ENCODE measurements at regions not wholly inside any gene's neighbourhood (a gene's known extent, or its start where the extent isn't known, plus 50 kb on each side); places are given as distances from the start of the nearest gene placed in this dataset.

DNA sequence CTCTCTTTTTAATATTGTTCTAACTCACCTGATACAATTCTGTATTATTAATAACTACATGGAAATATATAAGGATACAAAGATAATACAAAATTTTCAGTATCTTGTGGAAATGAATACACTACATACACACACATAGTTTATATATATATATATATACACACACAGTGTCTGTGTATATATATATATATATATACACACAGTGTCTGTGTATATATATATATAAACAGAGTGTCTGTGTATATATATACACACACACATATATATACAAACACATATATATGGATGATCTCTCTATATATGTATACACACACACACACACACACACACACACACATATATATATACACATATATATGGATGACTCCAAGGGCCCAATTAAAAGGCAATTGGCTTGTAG, 749.1 kb downstream of the DACH1 start:
- Histone ChIP-seq H3K27me3 (ENCODE audit: control insufficient read depth, insufficient read depth, low read length) (no peaks in the 10 kb centered on the region), H3K27ac (ENCODE audit: low read depth, low read length) (no peak overlapping the region), H3K4me3 (ENCODE audit: low read depth, low read length) (no peak overlapping the region), H3K9me3 (ENCODE audit: control insufficient read depth, insufficient read depth, low read length) (no peaks in the 10 kb centered on the region; the same call in 1 of the 2 replicates)
- DNase-seq (ENCODE audit: low read depth, low spot score), result no peak
- no peak for TF ChIP-seq CTCF (IDR thresholded peaks at IDR 0.05; ENCODE audit: low read depth, low read length)
- CTCF ChIA-PET, result no interaction called here
- POLR2A ChIA-PET, result no interaction called here

- Histone ChIP-seq H3K27ac (ENCODE audit: low read depth, low read length) (no peak overlapping the region), H3K4me3 (ENCODE audit: low read depth, low read length) (no peak overlapping the region), H3K27me3 (ENCODE audit: control insufficient read depth, insufficient read depth, low read length) (no peaks in the 10 kb centered on the region), H3K9me3 (ENCODE audit: control insufficient read depth, insufficient read depth, low read length) (no peaks in the 10 kb centered on the region)
- ChIA-PET CTCF (no interaction called here), POLR2A (no interaction called here)
- no peak for DNase-seq (ENCODE audit: low read depth, low spot score)
- TF ChIP-seq CTCF (IDR thresholded peaks at IDR 0.05; ENCODE audit: low read depth, low read length), result no peak
Observed at GRCh38 chr13:71115301-71115700, 751.7 kb downstream of the DACH1 start.

DNA sequence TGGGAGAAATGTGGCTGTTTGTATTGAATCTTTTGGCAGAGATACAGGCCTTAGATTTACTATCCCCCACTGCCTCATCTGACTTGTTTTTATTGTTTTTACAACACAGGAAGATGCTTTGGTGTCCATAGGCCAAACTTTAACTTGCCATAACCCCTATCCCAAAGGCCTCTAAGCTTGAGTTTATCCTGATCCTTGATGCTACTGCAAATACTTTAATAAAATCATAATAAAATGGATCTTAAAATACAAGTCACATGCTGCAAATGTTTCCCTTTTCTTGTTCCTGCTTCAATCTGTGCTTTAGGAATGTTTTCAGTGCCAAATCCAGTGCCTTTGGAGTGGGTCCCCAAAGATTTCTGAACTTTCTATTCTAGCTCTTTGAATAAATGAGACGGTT, 770.6 kb downstream of the DACH1 start:
- no peak for TF ChIP-seq CTCF (IDR thresholded peaks at IDR 0.05; ENCODE audit: low read depth, low read length)
- no peak for DNase-seq (ENCODE audit: low read depth, low spot score)
- H3K9me3 ChIP-seq (ENCODE audit: control insufficient read depth, insufficient read depth, low read length), result no peaks in the 10 kb centered on the region
- POLR2A ChIA-PET, result no interaction called here
- CTCF ChIA-PET, result no interaction called here
- no peak overlapping the region for H3K4me3 ChIP-seq (ENCODE audit: low read depth, low read length)
- no peak overlapping the region for H3K27ac ChIP-seq (ENCODE audit: low read depth, low read length)
- H3K27me3 ChIP-seq (ENCODE audit: control insufficient read depth, insufficient read depth, low read length), result no peaks in the 10 kb centered on the region

DNA sequence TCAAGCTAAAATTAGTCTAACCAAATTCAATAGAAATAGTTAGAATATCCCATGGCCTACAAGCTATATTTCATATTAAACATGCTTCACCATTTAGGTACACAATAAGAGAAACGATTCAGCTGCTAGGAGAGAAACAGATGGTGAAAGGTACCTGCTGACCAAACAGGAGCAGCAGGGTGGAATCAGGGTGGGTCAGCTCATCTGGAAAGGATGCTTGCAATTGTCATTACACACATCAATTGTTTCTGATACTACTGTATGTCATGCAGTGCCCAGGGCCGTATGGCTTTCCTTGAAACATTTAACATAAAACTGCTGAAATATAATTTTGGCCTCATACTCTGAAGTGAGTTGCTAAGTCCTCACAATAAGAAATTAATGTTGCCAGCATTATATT, 776.0 kb downstream of the DACH1 start:
- ChIA-PET CTCF (no interaction called here), POLR2A (no interaction called here)
- no peak for DNase-seq (ENCODE audit: low read depth, low spot score)
- Histone ChIP-seq H3K27ac (ENCODE audit: low read depth, low read length) (no peak overlapping the region), H3K9me3 (ENCODE audit: control insufficient read depth, insufficient read depth, low read length) (peaks cover 2% of the 10 kb centered on the region; the same call in 1 of the 2 replicates), H3K4me3 (ENCODE audit: low read depth, low read length) (no peak overlapping the region), H3K27me3 (ENCODE audit: control insufficient read depth, insufficient read depth, low read length) (no peaks in the 10 kb centered on the region)
- no peak for TF ChIP-seq CTCF (IDR thresholded peaks at IDR 0.05; ENCODE audit: low read depth, low read length)

GRCh38 chr13:71089056-71089455, 777.9 kb downstream of the DACH1 start:
- no peaks in the 10 kb centered on the region for H3K27me3 ChIP-seq (ENCODE audit: control insufficient read depth, insufficient read depth, low read length)
- ChIA-PET POLR2A (no interaction called here), CTCF (no interaction called here)
- TF ChIP-seq CTCF (IDR thresholded peaks at IDR 0.05; ENCODE audit: low read depth, low read length), result no peak
- no peak for DNase-seq (ENCODE audit: low read depth, low spot score)
- no peak overlapping the region for H3K4me3 ChIP-seq (ENCODE audit: low read depth, low read length)
- no peak overlapping the region for H3K27ac ChIP-seq (ENCODE audit: low read depth, low read length)
- peaks cover 2% of the 10 kb centered on the region; the same call in 1 of the 2 replicates for H3K9me3 ChIP-seq (ENCODE audit: control insufficient read depth, insufficient read depth, low read length)
